HL-60 (cell line): ENCODE measurements at regions not wholly inside any gene's neighbourhood (a gene's known extent, or its start where the extent isn't known, plus 50 kb on each side); places are given as distances from the start of the nearest gene placed in this dataset.

Experiments
- DNase-seq, 2 experiments: peaks; one replicate each; pipeline ENCODE4 v3.0.0-alpha.2; 2010 to 2020; ENCODE audit warnings: low read depth in 1 of 2, low spot score in 1 of 2
- H3K27ac ChIP-seq: fragments of 250-450 bp; sonication (Bioruptor Pico); replicated peaks from 2 replicates; pipeline ENCODE4 v1.5.1; 2020; ENCODE audit warnings: mild to moderate bottlenecking, moderate library complexity
- H3K27me3 ChIP-seq: fragments of 250-450 bp; sonication (Bioruptor Pico); 2 replicates; pipeline ENCODE4 v1.5.1; 2021; ENCODE audit warnings: mild to moderate bottlenecking, moderate library complexity; ENCODE audit not compliant: insufficient read depth, poor library complexity, severe bottlenecking
- H3K4me3 ChIP-seq: replicated peaks from 2 replicates; pipeline ENCODE4 v1.5.1; 2011; ENCODE audit warnings: mild to moderate bottlenecking, control low read depth, low read length; ENCODE audit not compliant: insufficient read depth
- GABPA ChIP-seq: IDR thresholded peaks from 2 replicates; pipeline ENCODE4 v1.6.1; 2012; ENCODE audit warnings: low read depth
- POLR2AphosphoS5 ChIP-seq: IDR thresholded peaks from 2 replicates; pipeline ENCODE4 v1.6.1; 2012; ENCODE audit warnings: low read depth
- REST ChIP-seq: IDR thresholded peaks from 2 replicates; pipeline ENCODE4 v1.6.1; 2012; ENCODE audit warnings: low read depth; ENCODE audit not compliant: insufficient replicate concordance
- SPI1 ChIP-seq: IDR thresholded peaks from 2 replicates; pipeline ENCODE4 v1.6.1; 2012; ENCODE audit warnings: low read depth, mild to moderate bottlenecking, borderline replicate concordance
- TF ChIP-seq, protein P1 (sequence below): IDR thresholded peaks from one replicate; pipeline ENCODE4 v1.5.1; 2011; ENCODE audit warnings: low read length, control low read depth, inconsistent platforms; ENCODE audit not compliant: insufficient read depth

DNA sequence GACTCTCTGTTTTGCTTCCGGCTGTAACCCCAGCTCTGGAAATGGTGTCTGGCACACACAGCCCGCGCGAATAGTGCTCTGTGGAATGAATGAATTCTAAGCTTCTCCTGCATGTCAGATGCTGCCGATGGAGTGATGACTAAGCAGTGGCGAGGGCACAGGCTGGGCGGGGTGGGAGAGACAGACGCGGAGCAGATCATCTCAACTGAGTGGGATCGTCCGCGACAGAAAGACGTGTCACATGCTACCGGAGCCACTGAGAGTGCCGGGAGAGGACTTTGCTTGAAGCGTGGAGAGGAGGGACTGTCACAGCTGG lies 334.5 kb downstream of the CTTN start:
- TF ChIP-seq POLR2AphosphoS5 (no peak), SPI1 (no peak), GABPA (no peak), REST (no peak)
- TF ChIP-seq, protein P1, sequence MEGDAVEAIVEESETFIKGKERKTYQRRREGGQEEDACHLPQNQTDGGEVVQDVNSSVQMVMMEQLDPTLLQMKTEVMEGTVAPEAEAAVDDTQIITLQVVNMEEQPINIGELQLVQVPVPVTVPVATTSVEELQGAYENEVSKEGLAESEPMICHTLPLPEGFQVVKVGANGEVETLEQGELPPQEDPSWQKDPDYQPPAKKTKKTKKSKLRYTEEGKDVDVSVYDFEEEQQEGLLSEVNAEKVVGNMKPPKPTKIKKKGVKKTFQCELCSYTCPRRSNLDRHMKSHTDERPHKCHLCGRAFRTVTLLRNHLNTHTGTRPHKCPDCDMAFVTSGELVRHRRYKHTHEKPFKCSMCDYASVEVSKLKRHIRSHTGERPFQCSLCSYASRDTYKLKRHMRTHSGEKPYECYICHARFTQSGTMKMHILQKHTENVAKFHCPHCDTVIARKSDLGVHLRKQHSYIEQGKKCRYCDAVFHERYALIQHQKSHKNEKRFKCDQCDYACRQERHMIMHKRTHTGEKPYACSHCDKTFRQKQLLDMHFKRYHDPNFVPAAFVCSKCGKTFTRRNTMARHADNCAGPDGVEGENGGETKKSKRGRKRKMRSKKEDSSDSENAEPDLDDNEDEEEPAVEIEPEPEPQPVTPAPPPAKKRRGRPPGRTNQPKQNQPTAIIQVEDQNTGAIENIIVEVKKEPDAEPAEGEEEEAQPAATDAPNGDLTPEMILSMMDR, result no peak
- Histone ChIP-seq H3K27ac (no peak overlapping the region), H3K4me3 (no peak overlapping the region), H3K27me3 (no peaks in the 10 kb centered on the region)
- DNase-seq, result no peak

- DNase-seq, result no peak
- Histone ChIP-seq H3K27ac (no peak overlapping the region), H3K4me3 (no peak overlapping the region), H3K27me3 (no peaks in the 10 kb centered on the region)
- TF ChIP-seq SPI1 (no peak), REST (no peak), GABPA (no peak), POLR2AphosphoS5 (no peak)
- TF ChIP-seq, protein P1, result no peak
These were observed 335.3 kb downstream of the CTTN start for GRCh38 chr11:70733327-70734325.

DNA sequence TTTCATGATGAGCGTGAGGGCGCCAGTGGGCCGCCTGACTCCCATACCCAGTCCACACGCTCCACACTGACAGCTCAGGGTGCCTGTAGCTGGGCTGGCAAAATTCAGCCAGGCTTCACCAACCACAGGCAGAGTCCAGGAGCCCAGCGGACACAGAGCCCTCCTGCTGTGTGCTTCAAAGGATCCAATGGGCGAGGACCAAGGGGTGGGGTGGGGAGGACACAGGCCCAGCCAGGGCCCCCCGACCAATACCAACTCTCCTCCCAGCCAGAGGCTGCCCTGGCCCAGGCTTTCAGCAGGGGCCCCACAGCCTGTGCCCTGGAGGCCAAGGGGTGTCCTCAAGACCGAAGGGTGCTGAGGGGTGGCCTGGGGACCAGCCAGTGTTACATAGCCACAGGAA lies 336.1 kb downstream of the CTTN start:
- H3K27ac ChIP-seq, result no peak overlapping the region
- DNase-seq, result no peak
- no peak overlapping the region for H3K4me3 ChIP-seq
- H3K27me3 ChIP-seq, result no peaks in the 10 kb centered on the region
- TF ChIP-seq SPI1 (no peak), POLR2AphosphoS5 (no peak), GABPA (no peak), REST (no peak)
- TF ChIP-seq, protein P1, result no peak
